ENCODE measurements at regions not wholly inside any gene's neighbourhood (a gene's known extent, or its start where the extent isn't known, plus 50 kb on each side); places are given as distances from the start of the nearest gene placed in this dataset.
"Not testable (repeated sequence)": the region's sequence is repeated elsewhere in the genome, so short reads cannot be mapped to it uniquely, and the experiment has no call there.

GRCh38 chr7:65789943-65790342, 82.9 kb upstream of the VKORC1L1 start:
- DNase-seq; H3K4me3 ChIP-seq; H3K9me3 ChIP-seq (replicated peaks); H3K36me3 ChIP-seq; H3K27me3 ChIP-seq (ENCODE audit: low read depth); intact Hi-C loops (cut with micrococcal nuclease); H3K27ac ChIP-seq (replicated peaks); H3K4me1 ChIP-seq: not testable (repeated sequence)

- intact Hi-C loops (cut with micrococcal nuclease); H3K9me3 ChIP-seq (replicated peaks); H3K27ac ChIP-seq (replicated peaks); H3K4me1 ChIP-seq; H3K4me3 ChIP-seq; H3K36me3 ChIP-seq; DNase-seq; H3K27me3 ChIP-seq (ENCODE audit: low read depth): not testable (repeated sequence)
These were observed 81.1 kb upstream of the VKORC1L1 start for GRCh38 chr7:65791788-65792187.

DNA sequence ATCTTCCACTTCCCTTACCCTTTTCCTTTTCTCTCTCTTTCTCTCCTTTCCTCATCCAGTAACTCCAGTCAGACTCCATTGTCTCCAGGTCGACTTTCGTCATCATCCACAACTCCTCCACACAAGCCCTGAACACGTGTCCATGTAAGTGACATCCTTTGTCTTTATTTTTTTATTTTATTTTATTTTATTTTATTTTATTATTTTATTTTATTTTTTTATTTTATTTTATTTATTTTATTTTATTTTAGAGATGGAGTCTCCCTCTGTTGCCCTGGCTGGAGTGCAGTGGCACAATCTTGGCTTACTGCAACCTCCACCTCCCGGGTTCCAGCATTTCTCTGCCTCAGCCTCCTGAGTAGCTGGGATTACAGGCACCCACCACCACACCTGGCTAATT, 80.1 kb upstream of the VKORC1L1 start:
- intact Hi-C loops (cut with micrococcal nuclease); H3K36me3 ChIP-seq; H3K4me3 ChIP-seq; H3K27ac ChIP-seq (replicated peaks); H3K9me3 ChIP-seq (replicated peaks); H3K27me3 ChIP-seq (ENCODE audit: low read depth); DNase-seq; H3K4me1 ChIP-seq: not testable (repeated sequence)

DNA sequence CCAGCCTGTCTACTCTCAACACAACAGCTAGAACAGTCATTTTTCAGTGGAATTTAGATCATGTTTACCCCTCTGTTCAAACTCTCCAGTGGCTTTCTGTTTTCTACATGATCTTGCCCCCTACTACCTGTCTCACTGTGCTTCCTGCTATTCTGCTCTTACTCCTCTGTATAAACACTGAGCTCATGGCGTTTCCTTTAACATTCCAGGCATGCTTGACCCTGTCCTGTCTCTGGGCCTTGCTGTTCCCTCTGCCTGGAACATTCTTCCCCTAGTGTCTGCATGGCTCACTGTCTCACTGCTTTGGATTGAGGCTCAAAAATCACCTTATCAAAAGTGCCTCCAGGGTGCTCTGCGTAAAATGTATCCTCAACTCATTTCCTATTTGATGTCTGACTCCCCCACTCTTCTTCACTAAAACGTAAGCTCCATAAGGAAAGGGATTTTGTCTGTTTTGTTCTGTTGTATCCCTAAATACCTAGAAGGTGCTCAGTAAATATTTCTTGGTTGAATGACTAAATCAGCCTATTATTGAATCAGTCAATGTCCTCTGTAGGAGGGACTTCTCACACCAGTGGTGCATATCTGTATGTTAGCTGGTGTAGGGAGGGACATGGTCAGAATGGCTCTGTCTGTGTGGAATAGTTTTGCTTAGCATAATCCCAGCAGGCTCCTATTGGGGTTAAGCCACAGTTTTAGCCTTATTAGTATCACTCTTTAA, 78.0 kb upstream of the VKORC1L1 start:
- H3K27ac ChIP-seq (replicated peaks); H3K36me3 ChIP-seq; H3K4me1 ChIP-seq; H3K27me3 ChIP-seq (ENCODE audit: low read depth); H3K4me3 ChIP-seq; H3K9me3 ChIP-seq (replicated peaks); DNase-seq; intact Hi-C loops (cut with micrococcal nuclease): not testable (repeated sequence)

GRCh38 chr7:65795392-65795716, 77.5 kb upstream of the VKORC1L1 start:
- intact Hi-C loops (cut with micrococcal nuclease); H3K27ac ChIP-seq (replicated peaks); H3K36me3 ChIP-seq; H3K27me3 ChIP-seq (ENCODE audit: low read depth); H3K9me3 ChIP-seq (replicated peaks); H3K4me3 ChIP-seq; DNase-seq; H3K4me1 ChIP-seq: not testable (repeated sequence)

GRCh38 chr7:65796205-65796604, 76.7 kb upstream of the VKORC1L1 start:
- Histone ChIP-seq H3K36me3 (no peaks in the 10 kb centered on the region), H3K4me1 (no peaks in the 10 kb centered on the region), H3K27ac (replicated peaks) (no peak overlapping the region), H3K27me3 (ENCODE audit: low read depth) (no peaks in the 10 kb centered on the region), H3K4me3 (no peak overlapping the region), H3K9me3 (replicated peaks) (no peaks in the 10 kb centered on the region)
- intact Hi-C loops (cut with micrococcal nuclease) = no loop called here
- DNase-seq = no peak
- no peak for TF ChIP-seq CTCF (IDR thresholded peaks at IDR 0.05; ENCODE audit: borderline replicate concordance)

GRCh38 chr7:65797086-65797485, 75.8 kb upstream of the VKORC1L1 start:
- DNase-seq; H3K9me3 ChIP-seq (replicated peaks); H3K4me1 ChIP-seq; H3K36me3 ChIP-seq; intact Hi-C loops (cut with micrococcal nuclease); H3K27ac ChIP-seq (replicated peaks); H3K27me3 ChIP-seq (ENCODE audit: low read depth); H3K4me3 ChIP-seq: not testable (repeated sequence)

DNA sequence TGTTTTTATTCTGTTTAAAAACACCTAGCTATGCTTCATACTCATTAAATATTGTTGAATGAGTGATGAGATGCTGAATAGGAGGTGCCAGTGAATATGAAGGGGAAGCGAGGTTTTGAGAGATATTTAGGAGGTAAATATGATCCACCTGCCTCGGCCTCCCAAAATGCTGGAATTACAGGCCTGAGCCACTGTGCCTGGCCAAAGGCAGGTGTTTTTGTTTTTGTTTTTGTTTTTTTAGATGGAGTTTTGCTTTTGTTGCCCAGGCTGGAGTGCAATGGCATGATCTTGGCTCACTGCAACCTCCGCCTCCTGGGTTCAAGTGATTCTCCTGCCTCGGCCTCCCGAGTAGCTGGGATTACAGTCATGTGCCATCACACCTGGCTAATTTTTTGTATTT, 75.3 kb upstream of the VKORC1L1 start:
- H3K4me3 ChIP-seq; DNase-seq; H3K27ac ChIP-seq (replicated peaks); H3K36me3 ChIP-seq; H3K27me3 ChIP-seq (ENCODE audit: low read depth); intact Hi-C loops (cut with micrococcal nuclease); H3K9me3 ChIP-seq (replicated peaks); H3K4me1 ChIP-seq: not testable (repeated sequence)

- no peak for DNase-seq
- Histone ChIP-seq H3K27ac (replicated peaks) (no peak overlapping the region), H3K4me3 (no peak overlapping the region), H3K9me3 (replicated peaks) (no peaks in the 10 kb centered on the region), H3K4me1 (no peaks in the 10 kb centered on the region), H3K27me3 (ENCODE audit: low read depth) (no peaks in the 10 kb centered on the region), H3K36me3 (no peaks in the 10 kb centered on the region)
- intact Hi-C loops (cut with micrococcal nuclease) = no loop called here
- TF ChIP-seq CTCF (IDR thresholded peaks at IDR 0.05; ENCODE audit: borderline replicate concordance) = no peak
These were observed 74.5 kb upstream of the VKORC1L1 start for GRCh38 chr7:65798111-65799075.

- intact Hi-C loops (cut with micrococcal nuclease); H3K4me1 ChIP-seq; DNase-seq; H3K9me3 ChIP-seq (replicated peaks); H3K27me3 ChIP-seq (ENCODE audit: low read depth); H3K27ac ChIP-seq (replicated peaks); H3K36me3 ChIP-seq; H3K4me3 ChIP-seq: not testable (repeated sequence)
These were observed 72.7 kb upstream of the VKORC1L1 start for GRCh38 chr7:65800191-65800590.
